Testis (tissue), 2 donors: ENCODE measurements at regions not wholly inside any gene's neighbourhood (a gene's known extent, or its start where the extent isn't known, plus 50 kb on each side); places are given as distances from the start of the nearest gene placed in this dataset.

ENCODE experiments used
- DNase-seq: peaks from one replicate; pipeline ENCODE4 v3.0.0-alpha.2; 2019
- H3K27ac ChIP-seq, 2 donors: fragments of 200-600 bp; sonication (generic); one replicate each; pipeline ENCODE4 v1.5.1; 2019
- H3K27me3 ChIP-seq: fragments of 200-600 bp; sonication (generic); one replicate; pipeline ENCODE4 v1.5.1; 2019
- H3K36me3 ChIP-seq: fragments of 200-600 bp; sonication (generic); one replicate; pipeline ENCODE4 v1.5.1; 2017; ENCODE audit warnings: low read depth; ENCODE audit errors: missing control alignments
- H3K4me1 ChIP-seq: fragments of 200-600 bp; sonication (generic); one replicate; pipeline ENCODE4 v1.5.1; 2019
- H3K4me3 ChIP-seq, 2 donors: fragments of 200-600 bp; sonication (generic); one replicate each; pipeline ENCODE4 v1.5.1; 2017 to 2019
- H3K9me3 ChIP-seq: fragments of 200-600 bp; sonication (generic); one replicate; pipeline ENCODE4 v1.5.1; 2017
- POLR2A ChIP-seq: fragments of 450-650 bp; IDR thresholded peaks from one replicate; pipeline ENCODE4 v1.6.1; 2017; ENCODE audit warnings: antibody characterized with exemption, mild to moderate bottlenecking, moderate library complexity
- WGBS, 2 donors: methylation state at CpG; one replicate each; pipeline ENCODE4 v1.1.5; 2018; 5-methylcytosine and 5-hydroxymethylcytosine counted together
- intact Hi-C: fragments of 100-400 bp; cut with DNase I; formaldehyde crosslinking; loops from one replicate; pipeline ENCODE4 v1.15.1; 2023; ENCODE audit warnings: low total_unique reads
- TF ChIP-seq, protein P1 (sequence below), 3 experiments: fragments of 450-650 bp in 2 of 3; fragments of 200-600 bp in 1 of 3; sonication (generic) in 1 of 3; IDR thresholded peaks; one replicate each; pipeline ENCODE4 v1.5.1; 2016 to 2019; ENCODE audit warnings: antibody characterized with exemption in 3 of 3, mild to moderate bottlenecking in 2 of 3, moderate library complexity in 1 of 3

DNA sequence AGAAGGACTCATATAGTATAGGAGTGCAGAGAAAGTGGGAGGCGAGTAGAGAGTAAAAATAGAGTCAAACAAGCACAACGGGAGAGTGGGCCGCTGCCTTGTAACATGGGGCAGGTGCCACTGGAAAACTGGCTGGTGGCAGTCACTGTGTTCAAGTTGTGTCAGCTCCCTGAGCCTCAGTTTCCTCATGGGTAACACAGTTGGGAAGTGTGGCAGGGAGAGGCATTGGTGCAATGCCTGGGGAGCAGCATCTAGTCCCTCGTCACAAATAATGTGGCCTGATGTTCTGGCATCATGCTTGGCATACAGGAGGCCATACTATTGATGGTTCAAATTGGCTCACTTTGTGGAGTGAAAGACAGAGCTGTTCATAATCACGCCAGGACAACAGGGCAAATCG lies 78.9 kb upstream of the SPON1 start:
- Histone ChIP-seq H3K36me3 (no peaks in the 10 kb centered on the region), H3K4me1 (no peaks in the 10 kb centered on the region), H3K27me3 (no peaks in the 10 kb centered on the region), H3K9me3 (no peaks in the 10 kb centered on the region), H3K27ac (no peak overlapping the region), H3K4me3 (no peak overlapping the region)
- TF ChIP-seq POLR2A, result no peak
- WGBS, 2 donors, result 90% methylated on average over 6 of the region's 6 CpGs
- intact Hi-C loops, result no loop called here
- no peak for DNase-seq

DNA sequence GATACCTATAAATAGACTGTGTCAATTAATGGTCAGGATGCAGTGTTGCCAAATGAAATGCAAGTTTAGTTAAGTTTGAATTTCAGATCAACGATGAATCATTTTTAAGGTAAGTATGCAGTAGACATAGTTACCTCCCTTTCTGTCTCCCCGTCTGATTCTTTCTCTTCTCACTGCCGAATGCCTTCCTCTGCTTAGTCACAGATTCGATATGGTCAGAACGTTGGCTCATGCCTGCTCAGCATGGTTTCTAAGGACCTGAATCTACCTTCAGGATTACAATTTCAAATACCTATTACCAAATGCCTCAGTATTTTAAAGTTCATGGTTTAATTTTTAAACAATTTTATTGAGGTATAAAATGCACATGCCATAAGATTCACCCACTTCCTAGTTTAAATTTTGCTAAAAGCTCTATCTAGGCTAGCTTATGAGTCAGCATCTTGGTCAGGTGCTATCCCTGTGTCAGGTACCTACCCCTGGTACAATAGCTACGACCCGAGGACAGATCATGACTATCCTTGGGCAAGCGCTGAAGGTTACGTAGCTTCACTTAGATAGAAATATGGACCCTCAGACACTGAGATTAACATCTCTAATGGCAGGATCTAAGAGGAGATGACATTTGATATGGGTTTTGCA lies 78.2 kb upstream of the SPON1 start:
- no peak overlapping the region for H3K4me3 ChIP-seq
- no peaks in the 10 kb centered on the region for H3K9me3 ChIP-seq
- no peak for DNase-seq
- H3K27me3 ChIP-seq, result no peaks in the 10 kb centered on the region
- no peaks in the 10 kb centered on the region for H3K4me1 ChIP-seq
- no peak overlapping the region for H3K27ac ChIP-seq
- H3K36me3 ChIP-seq, result no peaks in the 10 kb centered on the region
- 86 to 87% methylated on average over 9 of the region's 9 CpGs for WGBS, 2 donors
- intact Hi-C loops, result no loop called here
- TF ChIP-seq, protein P1, sequence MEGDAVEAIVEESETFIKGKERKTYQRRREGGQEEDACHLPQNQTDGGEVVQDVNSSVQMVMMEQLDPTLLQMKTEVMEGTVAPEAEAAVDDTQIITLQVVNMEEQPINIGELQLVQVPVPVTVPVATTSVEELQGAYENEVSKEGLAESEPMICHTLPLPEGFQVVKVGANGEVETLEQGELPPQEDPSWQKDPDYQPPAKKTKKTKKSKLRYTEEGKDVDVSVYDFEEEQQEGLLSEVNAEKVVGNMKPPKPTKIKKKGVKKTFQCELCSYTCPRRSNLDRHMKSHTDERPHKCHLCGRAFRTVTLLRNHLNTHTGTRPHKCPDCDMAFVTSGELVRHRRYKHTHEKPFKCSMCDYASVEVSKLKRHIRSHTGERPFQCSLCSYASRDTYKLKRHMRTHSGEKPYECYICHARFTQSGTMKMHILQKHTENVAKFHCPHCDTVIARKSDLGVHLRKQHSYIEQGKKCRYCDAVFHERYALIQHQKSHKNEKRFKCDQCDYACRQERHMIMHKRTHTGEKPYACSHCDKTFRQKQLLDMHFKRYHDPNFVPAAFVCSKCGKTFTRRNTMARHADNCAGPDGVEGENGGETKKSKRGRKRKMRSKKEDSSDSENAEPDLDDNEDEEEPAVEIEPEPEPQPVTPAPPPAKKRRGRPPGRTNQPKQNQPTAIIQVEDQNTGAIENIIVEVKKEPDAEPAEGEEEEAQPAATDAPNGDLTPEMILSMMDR (IDR thresholded peaks at IDR 0.05), result no peak
- TF ChIP-seq POLR2A, result no peak

DNA sequence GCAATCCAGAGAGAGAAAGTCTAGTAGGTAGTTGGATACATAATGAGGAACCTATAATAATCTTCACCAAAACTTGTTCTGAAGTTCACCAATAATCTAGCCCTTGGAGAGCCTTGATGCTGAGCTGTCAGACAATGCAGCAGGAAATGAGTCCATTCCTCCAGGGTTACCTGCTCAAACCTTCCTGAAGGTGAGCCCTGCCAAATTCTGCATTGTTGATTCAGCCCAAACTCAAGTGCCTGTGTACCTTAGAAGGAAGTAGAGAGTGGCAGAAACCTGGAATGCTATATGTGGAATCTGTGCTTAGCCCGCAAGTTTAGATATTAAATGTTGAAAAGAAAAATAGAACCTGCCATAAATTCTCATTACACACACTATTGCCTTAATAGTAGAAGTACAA lies 77.4 kb upstream of the SPON1 start:
- H3K27me3 ChIP-seq, result no peaks in the 10 kb centered on the region
- no peaks in the 10 kb centered on the region for H3K4me1 ChIP-seq
- no peak overlapping the region for H3K27ac ChIP-seq
- no peak for TF ChIP-seq POLR2A
- TF ChIP-seq, protein P1 (IDR thresholded peaks at IDR 0.05), result no peak
- no peak overlapping the region for H3K4me3 ChIP-seq
- intact Hi-C loops, result no loop called here
- DNase-seq, result no peak
- H3K36me3 ChIP-seq, result no peaks in the 10 kb centered on the region
- H3K9me3 ChIP-seq, result no peaks in the 10 kb centered on the region
- WGBS, 2 donors, result 90 to 95% methylated on average over 1 of the region's 1 CpG

DNA sequence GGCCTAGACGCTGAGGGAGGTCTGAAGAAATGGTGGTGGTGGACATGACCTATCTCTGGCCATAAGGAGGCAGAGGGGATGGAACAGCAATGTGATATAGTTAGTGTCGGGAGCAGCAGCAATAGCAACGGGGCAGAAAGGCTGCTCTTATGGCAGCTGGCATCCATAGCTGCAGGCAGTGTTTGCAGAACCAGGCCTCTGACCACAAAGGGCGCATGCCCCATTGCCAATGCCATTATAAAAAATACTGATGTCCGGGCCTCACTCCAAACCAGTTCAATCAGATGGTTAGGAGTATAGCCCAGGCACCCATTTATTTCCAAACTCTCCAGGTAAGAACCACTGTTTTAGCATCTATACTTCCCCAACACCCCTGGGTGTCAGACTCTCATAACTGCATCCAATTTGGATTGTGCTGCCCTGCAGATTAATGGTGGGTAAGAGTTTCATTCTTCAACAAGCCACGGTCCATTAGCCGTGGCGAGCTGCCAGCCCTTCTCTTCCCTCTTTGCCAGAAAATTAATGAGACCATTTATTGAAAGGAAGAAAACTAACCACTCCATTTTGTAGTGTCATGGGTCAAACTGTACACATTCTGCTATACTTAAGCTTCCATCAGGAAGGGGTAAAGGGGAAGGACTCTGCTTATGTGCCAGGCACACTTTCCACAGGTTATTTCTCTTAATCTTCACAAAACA lies 72.8 kb upstream of the SPON1 start:
- Histone ChIP-seq H3K4me3 (no peak overlapping the region), H3K4me1 (no peaks in the 10 kb centered on the region), H3K27me3 (no peaks in the 10 kb centered on the region), H3K36me3 (no peaks in the 10 kb centered on the region), H3K9me3 (no peaks in the 10 kb centered on the region), H3K27ac (no peak overlapping the region)
- TF ChIP-seq, protein P1 (IDR thresholded peaks at IDR 0.05), result no peak
- no peak for TF ChIP-seq POLR2A
- no peak for DNase-seq
- 62 to 74% methylated on average over 8 of the region's 8 CpGs for whole genome bisulfite sequencing, 2 donors
- intact Hi-C loops, result no loop called here

DNA sequence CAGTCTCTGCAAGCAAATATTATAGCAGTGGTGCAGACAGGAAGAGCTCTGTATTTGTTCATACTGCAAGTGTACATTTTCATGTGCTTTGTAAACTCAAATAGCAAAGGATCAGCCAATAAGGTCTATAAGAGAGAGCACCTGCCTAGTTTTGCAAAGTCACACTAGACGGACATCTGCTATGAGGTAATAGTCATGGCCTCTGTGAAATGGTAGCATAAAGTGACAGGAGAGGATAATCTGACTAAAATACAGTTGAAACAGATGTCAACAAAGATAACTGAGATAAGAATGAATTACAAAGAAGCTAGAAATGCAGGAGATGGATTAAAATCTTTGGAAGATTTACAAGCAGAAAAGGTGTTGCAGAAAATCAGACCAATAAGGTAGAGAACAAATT lies 70.6 kb upstream of the SPON1 start:
- H3K36me3 ChIP-seq, result no peaks in the 10 kb centered on the region
- H3K4me3 ChIP-seq, result no peak overlapping the region
- no peaks in the 10 kb centered on the region for H3K27me3 ChIP-seq
- 83 to 91% methylated on average over 1 of the region's 1 CpG for WGBS, 2 donors
- intact Hi-C loops, result no loop called here
- no peak for DNase-seq
- TF ChIP-seq POLR2A, result no peak
- TF ChIP-seq, protein P1 (IDR thresholded peaks at IDR 0.05), result no peak
- H3K9me3 ChIP-seq, result no peaks in the 10 kb centered on the region
- no peak overlapping the region for H3K27ac ChIP-seq
- H3K4me1 ChIP-seq, result no peaks in the 10 kb centered on the region
